ENCODE measurements at regions not wholly inside any gene's neighbourhood (a gene's known extent, or its start where the extent isn't known, plus 50 kb on each side); places are given as distances from the start of the nearest gene placed in this dataset.

DNA sequence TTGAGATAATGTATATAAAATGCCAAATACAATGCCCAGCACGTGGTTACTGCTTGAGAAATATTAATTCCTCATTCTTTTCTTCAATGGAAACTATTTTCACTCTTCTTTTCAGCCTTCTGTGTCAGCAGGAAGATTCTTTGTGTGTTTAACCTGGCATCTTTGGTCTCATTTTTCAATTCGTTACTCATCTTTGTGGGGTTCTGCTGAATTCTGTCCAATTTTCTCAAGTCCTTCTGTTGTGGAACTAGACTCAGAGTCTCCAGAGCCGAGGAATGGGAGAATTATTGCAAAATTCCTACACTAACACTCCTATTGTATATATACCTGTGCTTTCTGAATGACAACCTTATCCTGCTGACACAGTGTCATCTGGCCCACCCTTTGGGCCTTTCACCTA is 96.8 kb upstream of the RGMA start:
- DNase-seq (ENCODE audit: low read depth in 3 of 3, low spot score in 2 of 3) = no peak

DNA sequence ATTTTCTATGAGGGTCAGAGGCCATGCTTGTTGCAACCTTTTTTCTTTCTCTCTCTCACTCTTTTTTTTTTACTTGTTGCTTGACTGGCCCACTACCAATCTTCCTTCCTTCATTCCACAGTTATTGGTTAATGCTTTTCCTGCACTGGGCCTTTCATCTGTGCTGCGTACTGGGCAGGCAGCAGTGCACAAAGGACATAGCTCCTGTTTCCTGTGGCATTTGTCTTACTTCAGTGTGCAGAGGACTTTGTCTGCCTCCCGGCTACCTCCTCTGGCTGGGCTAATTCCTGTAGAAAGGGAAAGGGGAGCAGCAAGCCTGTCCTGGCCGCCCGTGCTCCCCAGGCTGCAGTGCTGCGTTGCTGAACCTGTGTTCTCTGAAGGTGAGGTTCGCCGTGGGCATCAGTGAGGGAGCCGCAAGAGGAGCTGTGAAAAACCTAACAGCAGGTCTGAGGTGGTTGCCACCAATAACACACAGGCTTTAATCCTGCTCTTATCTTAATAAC is 93.7 kb upstream of the RGMA start:
- no peak for DNase-seq (ENCODE audit: low read depth in 3 of 3, low spot score in 2 of 3)

DNA sequence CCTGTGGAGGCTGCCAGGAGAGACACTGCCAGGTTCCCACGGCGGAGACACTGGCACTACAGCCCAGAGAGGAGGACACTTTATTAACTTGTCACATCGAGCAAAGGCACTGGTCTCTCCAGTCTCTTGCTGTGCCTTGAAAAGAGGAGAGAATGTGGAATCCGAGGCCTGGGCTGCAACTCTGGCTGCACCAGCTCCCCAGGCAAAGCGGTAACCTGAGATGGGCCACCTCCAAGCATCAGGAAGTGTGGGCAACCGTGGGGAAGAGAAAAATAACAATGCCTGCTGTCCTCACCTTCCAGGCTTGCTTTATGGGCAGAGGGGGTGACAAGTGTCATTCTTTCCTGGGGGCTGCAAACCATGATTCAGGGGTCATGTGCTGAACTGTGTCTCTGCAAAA is 91.6 kb upstream of the RGMA start:
- no peak for DNase-seq (ENCODE audit: low read depth in 3 of 3, low spot score in 2 of 3)

DNA sequence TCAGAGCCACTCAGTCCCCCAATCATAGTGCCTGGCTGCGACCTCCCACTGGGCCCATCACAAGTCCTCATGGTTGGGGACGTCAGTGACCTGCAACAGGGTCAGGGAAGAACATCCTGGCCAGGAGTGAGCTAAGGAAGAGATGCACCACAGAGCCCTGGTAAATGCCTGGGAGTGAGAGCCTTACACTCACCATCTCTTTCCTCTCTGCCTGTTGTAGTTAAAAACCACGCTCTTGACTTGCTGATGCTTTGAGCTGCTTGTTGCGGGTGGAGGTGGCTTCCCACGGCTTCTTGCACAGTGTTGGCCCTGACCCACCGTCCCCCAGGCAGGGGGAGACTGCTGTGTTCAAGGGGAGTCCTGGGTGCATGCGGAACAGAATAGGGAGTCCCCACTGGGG is 91.1 kb upstream of the RGMA start:
- DNase-seq (ENCODE audit: low read depth in 3 of 3, low spot score in 2 of 3) = no peak

DNA sequence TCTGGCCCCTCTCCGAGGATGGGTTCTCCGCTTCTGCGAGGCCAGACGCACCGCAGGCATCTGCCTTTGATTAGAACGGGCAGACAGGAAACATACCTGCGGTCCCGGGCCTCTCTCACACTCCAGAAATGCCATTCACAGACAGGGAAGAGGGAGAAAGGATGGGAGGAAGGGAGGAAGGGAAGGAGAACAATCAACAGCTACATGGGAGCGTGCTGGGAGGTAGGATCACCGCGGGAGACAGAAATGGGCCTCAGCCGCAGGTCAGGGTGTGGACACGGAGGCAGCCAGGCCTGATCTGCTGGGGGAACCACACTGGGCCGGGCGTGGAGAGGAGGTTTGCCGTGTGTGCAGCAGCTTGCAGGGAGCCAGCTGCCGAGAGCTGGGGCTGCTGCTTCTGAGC is 90.7 kb upstream of the RGMA start:
- no peak for DNase-seq (ENCODE audit: low read depth in 3 of 3, low spot score in 2 of 3)

DNA sequence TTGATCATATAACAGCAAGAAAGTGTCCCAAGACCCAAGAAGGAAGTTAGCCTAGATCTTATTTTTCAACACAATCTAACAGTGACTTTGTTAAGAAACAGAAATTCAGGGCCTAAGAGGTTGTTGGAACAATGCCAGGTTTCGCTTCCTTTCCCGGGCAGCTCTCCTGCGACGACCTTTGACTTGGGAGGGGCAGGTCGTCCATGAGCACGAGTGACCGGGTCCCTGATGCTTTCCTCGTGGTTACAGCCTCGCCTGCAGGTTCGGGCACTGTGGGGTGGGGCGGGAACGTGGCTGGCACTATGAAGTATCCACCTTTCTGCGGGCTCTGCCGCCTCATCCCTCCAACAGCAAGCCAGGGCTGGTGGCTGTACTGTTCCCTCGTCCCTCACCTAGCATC is 90.1 kb upstream of the RGMA start:
- no peak for DNase-seq (ENCODE audit: low read depth in 3 of 3, low spot score in 2 of 3)

DNA sequence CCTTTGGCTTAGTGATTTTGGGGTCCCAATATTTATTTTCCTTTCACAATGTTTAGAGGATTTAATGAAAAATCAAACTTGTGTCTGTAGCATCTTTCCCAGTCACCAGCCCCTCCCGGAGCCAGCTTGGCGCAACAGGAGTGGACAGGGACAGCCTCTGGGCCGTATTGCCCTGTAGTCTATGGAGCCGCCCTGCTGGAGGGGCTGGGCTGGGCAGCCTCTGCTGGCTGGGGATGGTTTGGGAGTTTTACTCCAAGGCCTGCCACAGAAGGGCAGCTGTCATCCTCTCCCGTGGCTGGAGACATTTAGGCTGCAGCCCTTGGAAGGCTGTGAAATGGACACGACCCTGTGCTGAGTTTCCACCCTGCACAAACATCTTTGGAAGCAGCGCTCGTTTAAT is 89.4 kb upstream of the RGMA start:
- no peak for DNase-seq (ENCODE audit: low read depth in 3 of 3, low spot score in 2 of 3)

DNA sequence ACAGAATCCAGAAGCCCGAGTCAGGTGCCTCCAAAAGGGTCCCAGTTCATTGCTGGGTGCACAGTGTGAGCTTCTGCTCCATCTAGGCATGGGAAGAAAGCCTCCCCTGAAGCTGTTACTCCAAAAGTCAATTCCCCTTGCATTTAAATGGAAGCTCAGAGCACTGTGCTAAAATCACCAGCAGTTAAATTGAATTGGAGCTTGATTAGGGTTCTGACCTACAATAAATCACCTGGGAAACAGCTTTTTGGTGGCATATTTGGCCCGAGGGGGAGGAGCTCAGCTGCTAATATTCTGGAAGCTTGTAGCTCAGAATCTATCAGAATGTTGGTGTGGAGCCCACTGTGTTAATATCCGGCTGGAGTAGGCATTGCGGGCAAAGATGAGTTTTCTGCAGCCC is 87.1 kb upstream of the RGMA start:
- DNase-seq (ENCODE audit: low read depth in 3 of 3, low spot score in 2 of 3) = no peak

DNA sequence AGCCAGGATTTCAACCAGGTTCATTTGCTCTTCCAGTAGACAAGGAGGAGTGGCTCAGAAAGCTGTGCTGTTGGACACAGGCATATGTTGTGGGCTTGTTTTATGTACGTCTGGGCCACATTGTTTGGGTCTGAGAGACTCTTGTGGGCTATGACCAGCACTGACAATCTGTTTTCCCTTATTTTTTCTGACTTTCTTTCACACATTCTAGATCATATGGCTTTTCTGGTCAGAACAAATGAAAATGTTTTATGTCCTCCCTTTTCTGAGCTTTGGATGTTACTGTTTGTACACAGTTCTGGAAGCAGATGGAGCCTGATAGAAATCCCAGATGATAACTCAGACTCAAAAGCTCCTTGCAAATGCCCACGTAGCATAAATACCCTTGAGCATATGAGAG is 85.8 kb upstream of the RGMA start:
- no peak for DNase-seq (ENCODE audit: low read depth in 3 of 3, low spot score in 2 of 3)

DNA sequence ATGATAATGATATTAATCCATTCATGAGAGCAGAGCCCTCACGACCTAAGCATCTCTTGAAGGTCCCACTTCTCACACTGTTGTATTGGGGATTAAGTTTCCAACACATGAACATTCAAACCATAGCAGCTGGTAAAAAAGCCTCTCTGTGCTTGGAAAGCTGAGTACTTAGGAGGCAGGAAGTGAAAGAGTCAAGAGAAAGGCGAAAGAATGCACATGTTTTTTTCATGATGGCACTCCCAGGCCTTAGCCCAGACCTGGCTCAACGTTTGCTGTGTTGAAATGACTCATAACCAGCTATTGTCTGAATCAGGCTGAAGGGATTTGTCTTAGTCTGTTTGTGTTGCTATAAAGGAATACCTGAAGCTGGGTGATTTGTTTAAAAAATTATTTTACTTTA is 84.4 kb upstream of the RGMA start:
- no peak for DNase-seq (ENCODE audit: low read depth in 3 of 3, low spot score in 2 of 3)

DNA sequence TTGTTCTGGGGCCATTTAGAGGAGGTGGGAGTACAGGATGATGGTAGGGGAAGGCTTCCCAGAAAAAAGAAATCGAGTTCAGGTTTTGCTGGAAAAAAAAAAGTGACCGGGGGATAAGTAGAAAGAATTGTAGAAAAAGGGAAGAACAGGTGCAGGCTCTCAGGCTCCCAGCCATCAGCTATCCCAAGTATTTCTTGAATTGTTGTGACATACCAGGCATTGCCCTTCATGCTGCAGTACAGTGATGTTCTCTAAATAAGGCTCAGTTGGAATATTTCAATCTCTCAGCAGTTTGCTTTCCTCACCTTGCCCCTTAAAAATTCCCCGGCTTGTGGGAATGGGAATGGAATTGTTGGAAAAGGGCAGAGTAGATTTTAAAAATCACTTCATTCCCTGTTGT is 82.5 kb upstream of the RGMA start:
- DNase-seq (ENCODE audit: low read depth in 3 of 3, low spot score in 2 of 3) = no peak

DNA sequence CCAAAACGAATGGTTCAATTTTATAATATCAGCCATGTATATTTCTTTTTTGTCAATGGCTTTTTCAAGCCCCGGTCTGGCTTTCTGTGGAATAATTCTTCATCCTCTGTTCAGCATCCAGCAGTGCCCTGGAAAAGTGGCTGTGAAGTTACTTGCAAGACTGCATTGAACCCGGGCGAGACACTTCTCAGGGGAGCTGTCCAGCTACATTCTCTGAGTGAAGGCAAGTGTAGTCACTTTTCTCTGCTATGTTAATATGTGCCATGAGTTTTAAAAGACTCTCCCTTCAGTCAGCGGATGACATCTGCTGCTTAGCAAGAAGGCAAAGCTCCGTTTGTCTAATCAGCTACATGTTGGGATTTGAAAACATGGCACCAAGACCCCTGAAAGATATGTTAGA is 81.3 kb upstream of the RGMA start:
- no peak for DNase-seq (ENCODE audit: low read depth in 3 of 3, low spot score in 2 of 3)

DNA sequence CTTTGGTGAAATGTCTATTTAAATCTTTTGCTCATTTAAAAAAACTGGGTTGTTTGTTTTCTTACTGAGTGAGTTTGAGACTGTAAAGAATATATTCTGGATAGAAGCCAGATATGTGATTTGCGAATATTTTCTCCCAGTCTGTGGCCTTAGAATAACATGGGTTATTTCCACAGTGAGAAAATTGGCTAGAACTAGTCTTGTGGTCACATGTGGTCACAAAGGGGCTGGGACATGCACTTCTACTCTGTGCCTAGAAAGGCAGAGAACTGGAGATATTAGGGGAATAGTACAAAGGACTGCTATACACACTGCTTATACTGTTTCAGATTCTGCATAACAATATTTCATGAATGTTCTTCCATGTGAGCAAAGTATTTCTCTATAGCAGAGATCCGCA is 79.9 kb upstream of the RGMA start:
- no peak for DNase-seq (ENCODE audit: low read depth in 3 of 3, low spot score in 2 of 3)

DNA sequence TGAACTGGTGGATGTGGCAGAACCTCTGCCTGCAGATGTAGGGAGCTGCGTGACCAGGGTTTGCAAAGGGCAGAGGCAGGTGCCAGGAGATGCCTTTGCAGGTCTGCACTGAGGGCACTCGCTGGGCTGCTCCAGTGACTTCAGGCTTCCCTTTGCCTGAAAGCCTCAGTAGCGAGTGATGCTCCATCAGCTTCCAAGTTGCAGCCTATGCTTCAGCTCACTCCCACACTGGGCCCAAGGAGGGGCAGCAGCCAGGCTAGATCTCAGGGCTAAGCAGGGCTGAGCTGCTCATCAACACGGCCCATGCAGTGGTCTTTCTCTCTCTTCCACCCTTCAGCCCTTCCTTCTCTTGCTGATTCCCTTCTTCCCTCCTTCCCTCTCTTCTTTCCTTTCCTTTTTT is 78.3 kb upstream of the RGMA start:
- no peak for DNase-seq (ENCODE audit: low read depth in 3 of 3, low spot score in 2 of 3)

DNA sequence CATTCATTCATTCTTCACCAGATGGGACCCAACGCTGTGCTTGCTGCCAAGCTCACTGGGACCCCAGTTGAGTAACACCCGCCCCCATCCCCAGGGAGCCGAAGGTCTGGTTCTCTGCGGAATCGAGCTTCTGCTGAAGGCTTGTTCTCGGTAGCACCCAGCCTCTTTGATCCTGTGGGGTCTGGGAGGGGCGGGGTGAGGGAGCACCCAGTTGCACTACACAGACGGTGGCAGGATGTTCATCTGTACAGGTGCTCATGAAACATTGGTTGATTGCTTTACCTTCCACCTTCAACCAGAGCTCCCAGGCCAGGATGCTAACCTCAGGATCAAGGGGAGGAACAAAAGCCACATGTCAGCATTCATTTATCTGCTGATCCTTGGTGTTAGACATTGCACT is 77.7 kb upstream of the RGMA start:
- no peak for DNase-seq (ENCODE audit: low read depth in 3 of 3, low spot score in 2 of 3)

DNA sequence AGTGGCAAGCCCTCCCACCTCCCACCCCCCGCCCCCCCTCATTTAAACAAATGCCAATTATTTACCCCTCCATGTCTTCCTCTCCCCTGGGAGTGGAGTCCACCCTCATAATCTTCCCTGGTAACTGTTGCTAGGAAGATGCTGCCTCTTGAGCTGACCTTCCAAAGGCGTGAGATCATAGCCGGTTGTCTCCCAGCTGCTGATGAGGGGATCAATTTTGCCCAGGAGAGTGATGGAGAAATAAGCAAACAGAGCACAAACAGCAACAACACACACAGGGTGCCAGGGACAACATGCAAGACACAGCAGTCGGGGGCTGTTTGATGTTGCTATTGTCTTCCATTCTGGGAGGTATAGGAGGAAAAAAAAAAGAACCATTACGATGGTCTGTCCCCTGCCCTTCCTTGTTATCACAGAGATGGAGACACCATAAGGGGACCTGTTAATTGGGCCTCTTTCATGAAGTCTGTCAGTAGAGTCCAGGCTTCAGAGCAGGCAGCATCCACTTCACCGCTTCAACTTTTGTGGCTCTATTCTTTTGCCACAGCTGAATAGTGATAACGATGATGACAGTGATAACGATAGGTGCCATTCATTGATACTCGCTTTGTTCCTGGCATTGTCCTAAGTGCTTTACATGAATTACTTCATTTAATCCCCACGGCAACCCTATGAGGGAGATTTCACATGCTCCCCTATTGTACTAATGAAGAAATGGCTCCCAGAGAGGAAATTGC is 76.9 kb upstream of the RGMA start:
- no peak for DNase-seq (ENCODE audit: low read depth in 3 of 3, low spot score in 2 of 3)

DNA sequence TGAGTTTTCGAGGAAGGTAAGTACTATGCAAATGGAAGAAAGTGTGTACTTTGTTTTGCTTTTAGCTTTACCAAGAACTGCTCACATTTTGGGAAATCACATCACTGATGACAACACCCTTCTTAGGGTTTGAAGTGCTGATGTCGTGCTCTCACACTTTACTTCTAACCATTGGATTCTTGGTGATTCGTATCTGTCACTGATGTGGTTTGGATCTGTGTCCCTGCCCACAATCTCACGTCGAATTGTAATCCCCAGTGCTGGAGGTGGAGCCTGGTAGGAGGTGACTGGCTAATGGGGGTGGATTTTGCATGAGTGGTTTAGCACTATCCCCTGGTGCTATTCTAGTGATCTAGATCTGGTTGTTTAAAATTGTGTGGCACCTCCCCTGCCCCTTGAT is 75.4 kb upstream of the RGMA start:
- no peak for DNase-seq (ENCODE audit: low read depth in 3 of 3, low spot score in 2 of 3)

DNA sequence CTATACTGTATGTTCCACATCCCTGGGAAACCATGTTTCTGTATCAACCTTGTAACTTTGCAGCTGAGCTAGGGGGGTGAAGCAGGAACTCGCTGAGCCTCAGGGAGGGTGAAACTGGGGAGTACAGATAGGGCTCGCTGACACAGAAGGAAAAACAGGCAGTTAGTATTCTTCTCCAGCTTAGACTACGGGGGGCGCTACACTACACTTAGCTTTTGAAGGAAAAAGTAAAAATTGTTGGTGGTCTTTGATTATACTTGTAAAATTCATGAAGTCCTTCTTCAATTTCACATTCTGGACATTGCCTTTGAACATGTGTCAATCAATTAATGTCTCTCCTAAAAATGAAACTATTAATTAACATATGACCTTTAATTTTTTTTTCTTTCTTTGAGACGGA is 73.5 kb upstream of the RGMA start:
- DNase-seq (ENCODE audit: low read depth in 3 of 3, low spot score in 2 of 3) = no peak

DNA sequence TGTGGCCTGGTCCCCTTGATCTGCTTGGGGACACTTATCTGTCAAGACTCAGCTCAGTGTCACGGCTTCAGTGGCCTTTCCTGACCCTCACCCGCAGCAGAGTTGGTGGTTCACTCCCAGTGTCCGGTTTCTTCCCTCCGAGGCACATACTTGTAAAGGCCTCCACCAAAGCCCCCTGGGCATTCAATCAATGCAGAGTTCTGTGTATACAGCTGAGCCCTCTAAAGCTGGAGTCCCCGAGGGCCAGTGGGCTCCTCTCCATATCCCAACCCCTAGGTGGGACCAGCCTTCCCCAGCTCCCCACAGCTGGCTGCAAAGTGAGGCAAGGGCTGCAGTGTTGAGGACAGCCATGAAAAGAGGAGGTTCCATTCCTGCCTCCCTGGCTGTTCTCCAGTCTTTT is 70.9 kb upstream of the RGMA start:
- DNase-seq (ENCODE audit: low read depth in 3 of 3, low spot score in 2 of 3) = no peak

DNA sequence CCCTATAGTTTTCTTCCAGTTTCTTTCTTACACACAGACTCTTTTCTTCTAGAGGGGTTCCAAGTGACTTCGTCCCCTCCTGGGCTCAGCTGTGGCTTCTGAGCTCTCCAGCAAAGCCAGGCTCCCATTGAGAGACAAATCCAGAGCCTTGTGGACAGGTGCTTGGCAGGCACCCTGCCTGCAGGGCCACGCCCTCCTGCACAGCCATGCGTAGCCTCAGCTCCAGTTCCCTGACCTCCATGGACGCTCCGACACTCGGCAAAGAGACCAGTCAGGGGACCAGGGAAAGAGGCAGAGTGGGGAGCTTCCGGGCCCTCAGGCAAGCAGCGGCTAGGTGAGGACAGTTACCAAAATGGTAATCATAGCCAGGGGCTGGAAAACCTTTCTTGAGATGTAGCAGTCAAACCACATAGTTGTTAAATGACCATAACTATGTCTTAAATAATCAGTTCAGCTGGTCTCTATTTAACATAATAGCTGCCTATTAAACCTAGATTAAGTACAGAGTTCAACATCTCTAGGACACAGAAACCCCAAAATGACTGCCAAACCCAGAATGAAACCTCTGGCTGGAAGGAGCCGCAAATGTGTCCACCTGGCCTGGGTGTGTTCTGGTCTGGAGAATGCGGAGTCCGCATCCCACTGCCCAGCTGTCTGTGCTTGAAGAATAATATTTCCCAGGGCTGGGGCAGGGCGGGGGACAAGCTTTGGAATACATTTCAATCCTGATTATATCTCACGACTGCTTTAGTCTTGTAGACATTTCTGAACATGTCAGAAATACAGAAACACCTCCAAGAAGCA is 69.3 kb upstream of the RGMA start:
- DNase-seq (ENCODE audit: low read depth in 3 of 3, low spot score in 2 of 3) = no peak

DNA sequence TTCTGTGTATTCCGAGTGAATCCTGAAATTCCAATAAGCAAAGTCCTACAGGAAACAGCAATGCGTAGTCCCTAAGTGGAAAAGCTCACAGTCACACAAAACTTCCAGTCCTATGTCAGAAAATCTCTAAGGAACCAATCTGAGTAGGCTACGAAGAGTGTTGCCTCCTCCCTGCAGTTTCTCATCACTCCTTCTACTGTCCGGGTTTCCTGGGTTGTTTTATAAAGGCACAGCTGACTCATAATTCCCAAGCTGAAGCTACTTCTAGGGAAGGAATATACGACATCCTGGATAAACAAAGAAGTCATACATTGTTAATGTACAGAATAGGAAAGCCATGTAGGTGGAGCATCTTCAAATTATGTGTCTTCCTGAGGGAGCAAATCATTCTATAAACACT is 65.7 kb upstream of the RGMA start:
- DNase-seq (ENCODE audit: low read depth in 3 of 3, low spot score in 2 of 3) = no peak

DNA sequence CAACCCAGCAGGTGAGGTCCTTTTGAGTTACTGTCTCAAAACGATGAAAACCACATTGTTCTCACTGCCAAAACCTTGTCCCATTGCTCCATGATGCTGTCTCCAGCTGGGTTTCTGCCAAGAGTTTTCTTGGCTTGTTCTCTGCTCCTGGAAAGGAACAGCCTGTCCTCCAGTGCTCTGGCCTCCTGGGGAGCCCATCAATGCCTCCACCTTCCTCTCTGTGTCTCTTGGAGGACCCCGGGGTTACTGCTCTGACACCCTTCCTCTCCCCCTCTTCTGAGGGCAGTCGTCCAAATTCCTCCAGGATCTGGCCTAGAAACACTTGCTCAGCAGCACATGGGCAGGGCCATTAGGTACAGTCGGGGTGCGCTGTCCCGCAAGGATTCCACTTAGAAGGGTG is 63.9 kb upstream of the RGMA start:
- DNase-seq (ENCODE audit: low read depth in 3 of 3, low spot score in 2 of 3) = no peak
